Stimulated activated CD4-positive, alpha-beta T cell treated with anti-CD3 and anti-CD28 coated beads, Interleukin-4, amount 100 ng/mL, for 48 hours (primary cell): ENCODE measurements at regions not wholly inside any gene's neighbourhood (a gene's known extent, or its start where the extent isn't known, plus 50 kb on each side); places are given as distances from the start of the nearest gene placed in this dataset.
A peak's percentile ranks its signal among the peaks of the same experiment; 100 is the strongest.

Experiments used
- DNase-seq, 2 donors: peaks; one replicate each; pipeline ENCODE4 v3.0.0-alpha.2; 2020; ENCODE audit warnings: low read depth in 2 of 2

- DNase-seq, result no peak
Observed at GRCh38 chr2:18787726-18788125, 198.4 kb upstream of the NT5C1B start.

GRCh38 chr2:18784245-18784644, 194.9 kb upstream of the NT5C1B start:
- DNase-seq, result no peak

- DNase-seq, result no peak
Observed at GRCh38 chr2:18781541-18782280, 192.3 kb upstream of the NT5C1B start.

GRCh38 chr2:18777250-18777812, 188.0 kb upstream of the NT5C1B start:
- DNase-seq, result no peak

- DNase-seq, result no peak
Observed at GRCh38 chr2:18771212-18771611, 181.8 kb upstream of the NT5C1B start.

- DNase-seq, result no peak
Observed at GRCh38 chr2:18763338-18763737, 174.0 kb upstream of the NT5C1B start.

- no peak for DNase-seq
Observed at GRCh38 chr2:18762667-18763066, 173.3 kb upstream of the NT5C1B start.

GRCh38 chr2:18754286-18754685, 164.9 kb upstream of the NT5C1B start:
- no peak for DNase-seq

- DNase-seq, result no peak
Observed at GRCh38 chr2:18753722-18754121, 164.4 kb upstream of the NT5C1B start.

- DNase-seq, result no peak
Observed at GRCh38 chr2:18752667-18753422, 163.5 kb upstream of the NT5C1B start.

GRCh38 chr2:18752022-18752493, 162.7 kb upstream of the NT5C1B start:
- DNase-seq, result no peak

GRCh38 chr2:18750672-18751554, 161.5 kb upstream of the NT5C1B start:
- no peak for DNase-seq

GRCh38 chr2:18749912-18750526, 160.7 kb upstream of the NT5C1B start:
- peak; percentile 21 to 23 for DNase-seq

GRCh38 chr2:18745431-18746272, 156.3 kb upstream of the NT5C1B start:
- no peak for DNase-seq

GRCh38 chr2:18741895-18742732, 152.7 kb upstream of the NT5C1B start:
- no peak for DNase-seq

GRCh38 chr2:18741191-18741590, 151.8 kb upstream of the NT5C1B start:
- no peak for DNase-seq

- DNase-seq, result no peak
Observed at GRCh38 chr2:18740474-18740881, 151.1 kb upstream of the NT5C1B start.

- DNase-seq, result no peak
Observed at GRCh38 chr2:18731666-18732065, 142.3 kb upstream of the NT5C1B start.

GRCh38 chr2:18724371-18725145, 135.2 kb upstream of the NT5C1B start:
- no peak for DNase-seq
